Suprapubic skin (tissue), 3 donors: ENCODE measurements at regions not wholly inside any gene's neighbourhood (a gene's known extent, or its start where the extent isn't known, plus 50 kb on each side); places are given as distances from the start of the nearest gene placed in this dataset.

Experiments used
- CTCF ChIP-seq, 2 donors: fragments of 200-600 bp in 1 of 2; fragments of 450-650 bp in 1 of 2; sonication (generic) in 1 of 2; IDR thresholded peaks; one replicate each; pipeline ENCODE4 v1.5.1; 2016 to 2019; ENCODE audit warnings: antibody characterized with exemption in 2 of 2, mild to moderate bottlenecking in 1 of 2, moderate library complexity in 1 of 2
- EP300 ChIP-seq: sonication (generic); formaldehyde crosslinking; IDR thresholded peaks from one replicate; pipeline ENCODE4 v1.6.1; 2017; ENCODE audit warnings: antibody characterized with exemption
- POLR2A ChIP-seq, 2 donors: fragments of 450-650 bp; IDR thresholded peaks; one replicate each; pipeline ENCODE4 v1.6.1; 2017; ENCODE audit warnings: antibody characterized with exemption in 2 of 2, mild to moderate bottlenecking in 2 of 2, moderate library complexity in 2 of 2

- no peak for TF ChIP-seq POLR2A (IDR thresholded peaks at IDR 0.05)
- no peak for TF ChIP-seq EP300
- no peak for TF ChIP-seq CTCF (IDR thresholded peaks at IDR 0.05)
These were observed 890.2 kb downstream of the FLRT2 start for GRCh38 chr14:86420131-86420530.
